Osteoblast (primary cell): ENCODE measurements at regions not wholly inside any gene's neighbourhood (a gene's known extent, or its start where the extent isn't known, plus 50 kb on each side); places are given as distances from the start of the nearest gene placed in this dataset.

Experiments used
- DNase-seq: peaks from one replicate; pipeline ENCODE4 v3.0.0; 2011; ENCODE audit warnings: low spot score, mixed read lengths; ENCODE audit not compliant: insufficient read length; ENCODE audit errors: missing footprints
- H2AFZ ChIP-seq: 2 replicates; pipeline ENCODE4 v1.6.0; 2011; ENCODE audit warnings: mild to moderate bottlenecking, low read length
- H3K27ac ChIP-seq: 2 replicates; pipeline ENCODE4 v1.5.1; 2011; ENCODE audit warnings: mild to moderate bottlenecking, low read depth, low read length, moderate library complexity
- H3K27me3 ChIP-seq: 2 replicates; pipeline ENCODE4 v1.6.0; 2012; ENCODE audit warnings: mild to moderate bottlenecking, control low read depth, inconsistent platforms, low read length, moderate library complexity; ENCODE audit not compliant: insufficient read depth
- H3K36me3 ChIP-seq: 2 replicates; pipeline ENCODE4 v1.5.1; 2011; ENCODE audit warnings: mild to moderate bottlenecking, low read length, control low read depth, moderate library complexity; ENCODE audit not compliant: insufficient read depth
- H3K4me1 ChIP-seq: 2 replicates; pipeline ENCODE4 v1.5.1; 2011; ENCODE audit warnings: mild to moderate bottlenecking, low read length, control low read depth, moderate library complexity; ENCODE audit not compliant: insufficient read depth
- H3K4me2 ChIP-seq: 2 replicates; pipeline ENCODE4 v1.6.0; 2011; ENCODE audit warnings: mild to moderate bottlenecking, low read length; ENCODE audit not compliant: insufficient read depth
- H3K4me3 ChIP-seq: fragments of 200-600 bp; sonication (generic); 3 replicates; pipeline ENCODE4 v1.5.1; 2012; ENCODE audit warnings: mild to moderate bottlenecking, low read length, inconsistent platforms; ENCODE audit not compliant: insufficient read depth
- H3K79me2 ChIP-seq: 2 replicates; pipeline ENCODE4 v1.6.0; 2012; ENCODE audit warnings: mild to moderate bottlenecking, low read length, control low read depth, inconsistent platforms; ENCODE audit not compliant: insufficient read depth
- H3K9me3 ChIP-seq: 2 replicates; pipeline ENCODE4 v1.5.1; 2011; ENCODE audit warnings: low read depth, low read length, control low read depth
- H4K20me1 ChIP-seq: 2 replicates; pipeline ENCODE4 v1.6.0; 2012; ENCODE audit warnings: mild to moderate bottlenecking, low read length, control low read depth; ENCODE audit not compliant: insufficient read depth
- TF ChIP-seq, protein P1 (sequence below): IDR thresholded peaks from 2 replicates; pipeline ENCODE4 v1.5.1; 2011; ENCODE audit warnings: mild to moderate bottlenecking, low read depth, low read length, moderate library complexity; ENCODE audit errors: extremely low read depth

- Histone ChIP-seq H3K4me1 (peaks cover 18% of the 10 kb centered on the region), H3K4me3 (no peak overlapping the region), H3K9me3 (no peaks in the 10 kb centered on the region), H2AFZ (no peak overlapping the region), H4K20me1 (no peaks in the 10 kb centered on the region), H3K27ac (no peak overlapping the region), H3K4me2 (peak overlapping the region; percentile 11), H3K79me2 (no peaks in the 10 kb centered on the region), H3K36me3 (no peaks in the 10 kb centered on the region), H3K27me3 (peaks cover 6% of the 10 kb centered on the region)
- no peak for DNase-seq
- TF ChIP-seq, protein P1, sequence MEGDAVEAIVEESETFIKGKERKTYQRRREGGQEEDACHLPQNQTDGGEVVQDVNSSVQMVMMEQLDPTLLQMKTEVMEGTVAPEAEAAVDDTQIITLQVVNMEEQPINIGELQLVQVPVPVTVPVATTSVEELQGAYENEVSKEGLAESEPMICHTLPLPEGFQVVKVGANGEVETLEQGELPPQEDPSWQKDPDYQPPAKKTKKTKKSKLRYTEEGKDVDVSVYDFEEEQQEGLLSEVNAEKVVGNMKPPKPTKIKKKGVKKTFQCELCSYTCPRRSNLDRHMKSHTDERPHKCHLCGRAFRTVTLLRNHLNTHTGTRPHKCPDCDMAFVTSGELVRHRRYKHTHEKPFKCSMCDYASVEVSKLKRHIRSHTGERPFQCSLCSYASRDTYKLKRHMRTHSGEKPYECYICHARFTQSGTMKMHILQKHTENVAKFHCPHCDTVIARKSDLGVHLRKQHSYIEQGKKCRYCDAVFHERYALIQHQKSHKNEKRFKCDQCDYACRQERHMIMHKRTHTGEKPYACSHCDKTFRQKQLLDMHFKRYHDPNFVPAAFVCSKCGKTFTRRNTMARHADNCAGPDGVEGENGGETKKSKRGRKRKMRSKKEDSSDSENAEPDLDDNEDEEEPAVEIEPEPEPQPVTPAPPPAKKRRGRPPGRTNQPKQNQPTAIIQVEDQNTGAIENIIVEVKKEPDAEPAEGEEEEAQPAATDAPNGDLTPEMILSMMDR, result no peak
Measured at GRCh38 chr12:42786400-42787148, 197.0 kb upstream of the PRICKLE1 start.

GRCh38 chr12:42785944-42786343 lies 196.4 kb upstream of the PRICKLE1 start:
- H3K79me2 ChIP-seq, result no peaks in the 10 kb centered on the region
- H2AFZ ChIP-seq, result no peak overlapping the region
- no peak overlapping the region for H3K4me3 ChIP-seq
- H3K4me1 ChIP-seq, result peaks cover 13% of the 10 kb centered on the region
- no peaks in the 10 kb centered on the region for H4K20me1 ChIP-seq
- no peak for DNase-seq
- H3K4me2 ChIP-seq, result no peak overlapping the region
- H3K27ac ChIP-seq, result no peak overlapping the region
- H3K27me3 ChIP-seq, result peaks cover 6% of the 10 kb centered on the region
- H3K9me3 ChIP-seq, result no peaks in the 10 kb centered on the region
- TF ChIP-seq, protein P1, result no peak
- no peaks in the 10 kb centered on the region for H3K36me3 ChIP-seq

- Histone ChIP-seq H3K79me2 (no peaks in the 10 kb centered on the region), H3K4me1 (peaks cover 14% of the 10 kb centered on the region), H3K4me3 (no peak overlapping the region), H3K27ac (no peak overlapping the region), H2AFZ (no peak overlapping the region), H3K27me3 (peaks cover 15% of the 10 kb centered on the region), H3K4me2 (no peak overlapping the region), H3K36me3 (no peaks in the 10 kb centered on the region), H4K20me1 (no peaks in the 10 kb centered on the region), H3K9me3 (no peaks in the 10 kb centered on the region)
- no peak for DNase-seq
- TF ChIP-seq, protein P1, result no peak
Measured at GRCh38 chr12:42780671-42781070, 191.1 kb upstream of the PRICKLE1 start.

DNA sequence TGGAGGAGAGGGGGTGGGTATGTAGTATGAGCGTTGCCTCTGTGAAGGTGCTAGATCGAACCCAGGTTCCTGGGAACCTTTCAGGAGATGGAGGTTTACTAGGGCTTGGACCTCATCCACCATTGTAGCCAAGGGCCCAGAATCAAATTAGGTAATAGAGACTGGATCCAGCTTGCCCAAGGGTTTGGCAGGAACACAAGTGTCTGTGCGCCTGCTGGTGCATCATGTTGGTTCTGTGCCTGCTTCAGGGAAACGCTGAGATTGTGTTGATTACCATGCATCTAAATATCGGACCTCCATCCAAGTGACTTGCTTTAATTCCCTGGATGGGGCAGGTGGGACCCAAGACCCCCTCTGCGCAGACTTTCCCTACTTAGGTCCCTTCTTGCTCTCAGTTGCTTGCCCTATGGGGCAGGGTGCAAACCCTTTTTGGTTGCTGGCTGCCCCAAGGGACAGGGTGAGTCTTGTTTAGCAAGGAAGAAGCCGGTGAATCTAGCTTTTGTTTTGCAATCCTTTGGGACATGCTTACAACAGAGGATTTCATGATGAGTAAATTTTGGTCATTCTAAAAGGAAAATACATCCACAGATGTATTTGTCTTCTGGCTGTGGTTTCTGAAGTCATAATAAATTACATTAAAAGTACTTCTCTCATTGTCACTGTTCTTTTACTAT lies 189.8 kb upstream of the PRICKLE1 start:
- DNase-seq, result no peak
- no peak overlapping the region for H3K4me3 ChIP-seq
- no peak overlapping the region for H3K27ac ChIP-seq
- H3K27me3 ChIP-seq, result peaks cover 20% of the 10 kb centered on the region
- H3K4me2 ChIP-seq, result peak overlapping the region; percentile 49
- H3K4me1 ChIP-seq, result peaks cover 14% of the 10 kb centered on the region
- no peaks in the 10 kb centered on the region for H4K20me1 ChIP-seq
- TF ChIP-seq, protein P1, result no peak
- H3K36me3 ChIP-seq, result no peaks in the 10 kb centered on the region
- H2AFZ ChIP-seq, result no peak overlapping the region
- H3K9me3 ChIP-seq, result no peaks in the 10 kb centered on the region
- H3K79me2 ChIP-seq, result no peaks in the 10 kb centered on the region
